ENCODE measurements at regions not wholly inside any gene's neighbourhood (a gene's known extent, or its start where the extent isn't known, plus 50 kb on each side); places are given as distances from the start of the nearest gene placed in this dataset.

DNA sequence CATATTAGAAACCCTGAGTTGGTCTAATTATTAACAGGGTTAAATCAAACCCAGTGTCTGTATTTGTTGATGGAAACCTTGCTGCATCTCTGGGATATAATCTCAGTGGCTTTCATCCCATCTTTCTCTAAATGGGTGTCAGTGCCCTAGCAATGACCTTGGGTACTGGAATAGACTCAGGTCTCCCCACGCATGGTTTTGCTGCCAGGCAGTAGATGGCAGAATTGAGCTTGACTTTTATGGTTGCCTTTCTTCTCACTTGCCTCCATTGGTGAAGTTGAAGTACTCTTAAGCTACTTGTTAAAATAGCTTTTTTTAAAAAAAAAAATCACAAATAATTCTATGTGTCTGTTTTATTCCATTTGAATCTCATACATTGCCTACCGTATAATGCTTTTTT is 81.8 kb upstream of the HMCN1 start:
- TF ChIP-seq CTCF (IDR thresholded peaks at IDR 0.05; ENCODE audit: insufficient read depth, low read length, poor library complexity, severe bottlenecking) (peak; percentile 11), EZH2phosphoT487 (conservative IDR thresholded peaks at IDR 0.05; ENCODE audit: low read length) (no peak)

All from SU-DHL-6 (cell line).